Vagina (tissue), 2 donors: ENCODE measurements at regions not wholly inside any gene's neighbourhood (a gene's known extent, or its start where the extent isn't known, plus 50 kb on each side); places are given as distances from the start of the nearest gene placed in this dataset.
"Not testable (repeated sequence)": the region's sequence is repeated elsewhere in the genome, so short reads cannot be mapped to it uniquely, and the experiment has no call there.

Experiments used
- DNase-seq, 2 donors: peaks; one replicate each; pipeline ENCODE4 v3.0.0-alpha.2; 2017; ENCODE audit errors: extremely low spot score in 2 of 2
- H3K27ac ChIP-seq: fragments of 200-600 bp; sonication (generic); one replicate; pipeline ENCODE4 v1.5.1; 2019
- H3K27me3 ChIP-seq: fragments of 200-600 bp; sonication (generic); one replicate; pipeline ENCODE4 v1.5.1; 2019
- H3K36me3 ChIP-seq, 2 donors: fragments of 200-600 bp; sonication (generic); one replicate each; pipeline ENCODE4 v1.5.1; 2017 to 2019
- H3K4me1 ChIP-seq: fragments of 200-600 bp; sonication (generic); one replicate; pipeline ENCODE4 v1.5.1; 2019
- H3K4me3 ChIP-seq, 2 donors: fragments of 200-600 bp; sonication (generic); 1 replicate in 1 of 2; 2 replicates in 1 of 2; pipeline ENCODE4 v1.5.1; 2016 to 2019
- H3K9me3 ChIP-seq: fragments of 200-600 bp; sonication (generic); one replicate; pipeline ENCODE4 v1.5.1; 2019
- POLR2A ChIP-seq, 2 donors: fragments of 450-650 bp; IDR thresholded peaks; one replicate each; pipeline ENCODE4 v1.6.1; 2017; ENCODE audit warnings: antibody characterized with exemption in 2 of 2, mild to moderate bottlenecking in 2 of 2, moderate library complexity in 2 of 2
- POLR2AphosphoS5 ChIP-seq, 2 donors: sonication (generic); formaldehyde crosslinking; IDR thresholded peaks; one replicate each; pipeline ENCODE4 v1.9.0; 2017; ENCODE audit warnings: antibody characterized with exemption in 2 of 2, mild to moderate bottlenecking in 2 of 2, low read depth in 1 of 2; ENCODE audit not compliant: insufficient read depth in 1 of 2
- intact Hi-C: fragments of 100-400 bp; cut with DNase I; formaldehyde crosslinking; loops from one replicate; pipeline ENCODE4 v1.15.1; 2023
- TF ChIP-seq, protein P1 (sequence below), 3 experiments: fragments of 450-650 bp in 2 of 3; fragments of 200-600 bp in 1 of 3; sonication (generic) in 1 of 3; IDR thresholded peaks; one replicate each; pipeline ENCODE4 v1.5.1; 2017 to 2019; ENCODE audit warnings: antibody characterized with exemption in 3 of 3, mild to moderate bottlenecking in 2 of 3, moderate library complexity in 2 of 3

DNA sequence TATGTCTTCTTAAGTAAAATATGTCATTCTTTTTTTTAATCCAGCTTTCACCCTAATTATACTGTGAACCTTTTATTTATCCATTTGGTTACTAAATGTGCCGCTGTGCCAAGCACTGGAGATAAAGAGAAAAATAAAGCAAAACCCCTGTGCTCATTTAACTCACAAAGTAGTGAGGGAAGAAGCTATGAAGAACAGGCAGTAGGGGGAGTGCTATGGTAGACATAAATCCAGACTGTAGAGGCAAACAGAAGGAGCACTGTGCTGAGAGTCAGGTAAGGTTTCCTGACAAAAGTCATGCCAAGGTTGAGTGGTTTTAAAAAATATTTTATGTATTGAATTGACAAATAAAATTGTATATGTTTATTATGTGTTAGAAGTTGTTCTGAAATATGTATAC is 188.5 kb upstream of the SYT10 start:
- intact Hi-C loops: no loop called here

DNA sequence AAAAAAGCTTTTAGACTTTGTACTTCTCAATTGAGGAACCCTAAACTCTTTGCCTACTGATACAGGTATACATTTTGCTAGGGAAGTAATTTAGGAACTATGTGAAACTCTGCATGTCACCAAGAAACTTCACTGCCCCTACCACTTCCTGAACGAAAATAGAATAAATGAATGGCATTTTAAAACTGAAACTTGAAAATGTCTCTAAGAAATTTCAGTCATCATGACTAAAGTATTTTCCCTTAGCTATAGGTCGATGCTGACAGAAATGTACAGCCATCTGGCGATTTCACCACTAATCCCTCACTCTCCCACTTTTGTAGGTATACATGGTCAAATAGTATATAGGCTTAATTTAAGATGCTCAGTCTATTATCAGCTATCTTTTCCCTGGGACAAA is 194.9 kb upstream of the SYT10 start:
- no peak overlapping the region for H3K27ac ChIP-seq
- no peak overlapping the region for H3K4me3 ChIP-seq
- intact Hi-C loops: no loop called here
- no peaks in the 10 kb centered on the region for H3K36me3 ChIP-seq
- DNase-seq: no peak
- TF ChIP-seq POLR2AphosphoS5 (IDR thresholded peaks at IDR 0.05; ENCODE audit: insufficient read depth in 1 of 2, low read depth in 1 of 2): no peak
- no peaks in the 10 kb centered on the region for H3K9me3 ChIP-seq
- H3K4me1 ChIP-seq: no peaks in the 10 kb centered on the region
- H3K27me3 ChIP-seq: no peaks in the 10 kb centered on the region

More for the DNA sequence above, 188.5 kb upstream of the SYT10 start:
- H3K36me3 ChIP-seq: no peaks in the 10 kb centered on the region
- no peaks in the 10 kb centered on the region for H3K4me1 ChIP-seq
- H3K27me3 ChIP-seq: no peaks in the 10 kb centered on the region
- TF ChIP-seq, protein P1, sequence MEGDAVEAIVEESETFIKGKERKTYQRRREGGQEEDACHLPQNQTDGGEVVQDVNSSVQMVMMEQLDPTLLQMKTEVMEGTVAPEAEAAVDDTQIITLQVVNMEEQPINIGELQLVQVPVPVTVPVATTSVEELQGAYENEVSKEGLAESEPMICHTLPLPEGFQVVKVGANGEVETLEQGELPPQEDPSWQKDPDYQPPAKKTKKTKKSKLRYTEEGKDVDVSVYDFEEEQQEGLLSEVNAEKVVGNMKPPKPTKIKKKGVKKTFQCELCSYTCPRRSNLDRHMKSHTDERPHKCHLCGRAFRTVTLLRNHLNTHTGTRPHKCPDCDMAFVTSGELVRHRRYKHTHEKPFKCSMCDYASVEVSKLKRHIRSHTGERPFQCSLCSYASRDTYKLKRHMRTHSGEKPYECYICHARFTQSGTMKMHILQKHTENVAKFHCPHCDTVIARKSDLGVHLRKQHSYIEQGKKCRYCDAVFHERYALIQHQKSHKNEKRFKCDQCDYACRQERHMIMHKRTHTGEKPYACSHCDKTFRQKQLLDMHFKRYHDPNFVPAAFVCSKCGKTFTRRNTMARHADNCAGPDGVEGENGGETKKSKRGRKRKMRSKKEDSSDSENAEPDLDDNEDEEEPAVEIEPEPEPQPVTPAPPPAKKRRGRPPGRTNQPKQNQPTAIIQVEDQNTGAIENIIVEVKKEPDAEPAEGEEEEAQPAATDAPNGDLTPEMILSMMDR (IDR thresholded peaks at IDR 0.05): no peak
- no peak for TF ChIP-seq POLR2AphosphoS5 (IDR thresholded peaks at IDR 0.05; ENCODE audit: insufficient read depth in 1 of 2, low read depth in 1 of 2)
- no peak for TF ChIP-seq POLR2A (IDR thresholded peaks at IDR 0.05)
- DNase-seq: no peak
- H3K27ac ChIP-seq: no peak overlapping the region
- no peak overlapping the region for H3K4me3 ChIP-seq
- H3K9me3 ChIP-seq: no peaks in the 10 kb centered on the region

DNA sequence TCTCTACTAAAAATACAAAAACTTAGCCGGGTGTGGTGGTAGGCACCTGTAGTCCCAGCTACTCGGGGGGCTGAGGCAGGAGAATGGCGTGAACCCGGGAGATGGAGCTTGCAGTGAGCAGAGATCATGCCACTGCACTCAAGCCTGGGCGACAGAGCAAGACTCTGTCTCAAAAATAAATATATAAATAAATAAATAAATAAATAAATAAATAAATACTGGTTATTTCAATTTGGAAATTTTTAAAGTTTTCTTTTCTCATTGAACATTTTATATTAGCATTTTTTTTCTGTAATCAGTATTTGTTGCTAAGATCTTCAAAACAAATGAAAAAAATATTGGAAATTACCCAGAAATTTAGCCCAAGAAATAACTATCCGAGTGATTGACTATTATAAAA is 197.3 kb upstream of the SYT10 start:
- H3K9me3 ChIP-seq, H3K4me3 ChIP-seq, H3K4me1 ChIP-seq, H3K27ac ChIP-seq, intact Hi-C loops, DNase-seq, H3K27me3 ChIP-seq, H3K36me3 ChIP-seq: not testable (repeated sequence)

DNA sequence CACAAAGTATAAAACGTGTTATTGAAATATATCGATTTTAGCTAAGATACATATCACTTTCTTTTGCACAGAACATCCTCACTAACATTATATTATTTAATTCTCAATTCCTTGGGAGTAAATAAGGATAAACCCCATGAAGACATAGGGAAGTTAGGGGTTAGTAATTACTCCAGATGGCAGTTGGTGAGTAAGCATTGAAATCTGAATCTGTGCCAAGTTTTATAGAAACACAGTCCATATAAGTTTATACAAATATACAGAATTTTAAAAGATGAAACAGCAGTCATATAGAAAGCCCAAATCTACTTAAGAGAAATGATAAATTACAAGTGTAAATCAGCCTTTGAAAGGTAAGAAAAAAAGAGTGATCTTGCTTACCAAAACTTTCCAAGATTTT is 200.4 kb upstream of the SYT10 start:
- Histone ChIP-seq H3K4me3 (no peak overlapping the region), H3K4me1 (no peaks in the 10 kb centered on the region), H3K9me3 (no peaks in the 10 kb centered on the region), H3K27ac (no peak overlapping the region), H3K27me3 (no peaks in the 10 kb centered on the region), H3K36me3 (no peaks in the 10 kb centered on the region)
- DNase-seq: no peak
- intact Hi-C loops: no loop called here
- TF ChIP-seq POLR2A (IDR thresholded peaks at IDR 0.05): no peak
- no peak for TF ChIP-seq POLR2AphosphoS5 (IDR thresholded peaks at IDR 0.05; ENCODE audit: insufficient read depth in 1 of 2, low read depth in 1 of 2)
- TF ChIP-seq, protein P1 (IDR thresholded peaks at IDR 0.05): no peak

DNA sequence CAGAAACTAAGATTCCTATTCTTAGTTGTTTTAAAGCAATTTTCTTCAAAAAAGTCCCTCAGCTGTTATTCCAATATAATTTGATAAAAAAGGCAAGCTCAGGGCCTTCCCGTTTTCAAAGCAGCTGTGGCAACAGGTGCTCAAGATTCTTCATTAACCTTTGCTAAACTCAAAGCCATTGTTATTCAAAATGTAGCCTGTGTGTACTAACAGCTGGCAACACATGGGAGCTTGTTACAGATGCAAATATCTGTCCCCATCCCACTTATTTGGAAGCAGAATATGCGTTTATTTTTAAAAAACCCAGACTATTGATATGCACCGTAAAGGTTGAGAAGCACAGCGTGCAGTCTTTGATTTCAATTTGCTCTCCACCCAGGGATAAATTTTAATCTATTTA is 210.4 kb upstream of the SYT10 start:
- no peaks in the 10 kb centered on the region for H3K36me3 ChIP-seq
- no peaks in the 10 kb centered on the region for H3K9me3 ChIP-seq
- H3K4me3 ChIP-seq: no peak overlapping the region
- no peaks in the 10 kb centered on the region for H3K27me3 ChIP-seq
- DNase-seq: no peak
- TF ChIP-seq, protein P1 (IDR thresholded peaks at IDR 0.05): no peak
- no peak for TF ChIP-seq POLR2A (IDR thresholded peaks at IDR 0.05)
- no peak for TF ChIP-seq POLR2AphosphoS5 (IDR thresholded peaks at IDR 0.05; ENCODE audit: insufficient read depth in 1 of 2, low read depth in 1 of 2)
- intact Hi-C loops: no loop called here
- no peak overlapping the region for H3K27ac ChIP-seq
- H3K4me1 ChIP-seq: no peaks in the 10 kb centered on the region

DNA sequence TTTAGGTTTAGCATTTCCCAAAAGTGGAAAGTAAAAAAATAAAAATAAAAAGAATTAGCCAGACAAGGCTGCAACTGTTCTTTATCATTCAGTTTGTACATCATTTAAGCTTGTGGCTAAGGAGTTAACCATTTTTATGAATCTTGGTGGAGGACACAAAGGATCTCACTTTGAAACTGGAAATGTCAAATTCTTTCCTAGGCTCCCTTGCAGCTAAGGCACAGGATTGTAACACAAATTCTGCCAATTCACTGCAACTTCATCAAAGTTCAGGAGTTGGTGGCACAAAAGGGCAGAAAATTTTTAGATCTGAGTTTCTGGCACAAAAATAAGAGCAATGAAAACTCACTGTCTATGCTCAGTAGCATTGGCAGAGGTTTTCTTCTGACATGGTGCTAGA is 211.2 kb upstream of the SYT10 start:
- TF ChIP-seq POLR2AphosphoS5 (IDR thresholded peaks at IDR 0.05; ENCODE audit: insufficient read depth in 1 of 2, low read depth in 1 of 2): no peak
- no peak for TF ChIP-seq POLR2A (IDR thresholded peaks at IDR 0.05)
- TF ChIP-seq, protein P1 (IDR thresholded peaks at IDR 0.05): no peak
- Histone ChIP-seq H3K9me3 (no peaks in the 10 kb centered on the region), H3K27me3 (no peaks in the 10 kb centered on the region), H3K4me1 (no peaks in the 10 kb centered on the region), H3K27ac (no peak overlapping the region), H3K4me3 (no peak overlapping the region), H3K36me3 (no peaks in the 10 kb centered on the region)
- intact Hi-C loops: no loop called here
- DNase-seq: no peak
